Cardiac fibroblast (primary cell): ENCODE measurements at regions not wholly inside any gene's neighbourhood (a gene's known extent, or its start where the extent isn't known, plus 50 kb on each side); places are given as distances from the start of the nearest gene placed in this dataset.

Experiments
- DNase-seq, 2 donors: peaks; one replicate each; pipeline versions ENCODE4 v3.0.0 to v3.0.0-alpha.2; 2010; ENCODE audit warnings: low read depth in 2 of 2
- H3K4me3 ChIP-seq, 2 donors: replicated peaks in 1 of 2; 1 replicate in 1 of 2; 2 replicates in 1 of 2; pipeline ENCODE4 v1.5.1; 2011; ENCODE audit warnings: low read depth in 2 of 2, low read length in 2 of 2, mild to moderate bottlenecking in 2 of 2, moderate library complexity in 1 of 2
- CTCF ChIP-seq: IDR thresholded peaks from one replicate; pipeline ENCODE4 v1.5.1; 2011; ENCODE audit warnings: low read depth, mild to moderate bottlenecking, low read length, inconsistent platforms

DNA sequence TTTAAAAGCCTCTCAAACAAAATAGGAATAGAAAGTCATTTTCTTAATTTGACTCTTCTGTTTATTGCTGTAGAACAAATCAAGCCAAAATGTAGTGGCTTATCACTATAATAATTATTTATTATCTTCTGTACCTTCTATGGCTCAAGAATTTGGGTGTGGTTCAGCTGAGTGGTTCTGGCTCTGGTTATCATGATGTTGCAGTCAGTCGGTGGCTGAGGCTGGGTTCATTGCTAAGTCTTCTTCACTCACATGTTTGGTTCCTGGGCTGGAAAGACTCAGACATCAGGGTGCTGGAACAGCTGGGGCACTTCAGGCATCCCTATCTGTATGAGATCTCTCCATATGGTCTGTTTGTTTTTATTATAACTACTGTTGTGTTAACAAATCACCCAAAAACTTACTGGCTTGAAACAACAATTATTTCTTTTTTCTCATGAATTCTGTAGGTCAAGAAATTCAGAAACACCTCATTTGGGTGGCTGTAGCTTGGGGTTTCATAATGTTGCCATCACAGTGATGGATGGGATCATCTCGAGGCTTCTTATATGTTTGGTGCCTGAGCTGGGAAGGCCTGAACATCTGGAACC is 165.5 kb upstream of the FOXN2 start:
- DNase-seq = no peak
- H3K4me3 ChIP-seq = no peak overlapping the region
- TF ChIP-seq CTCF = no peak

DNA sequence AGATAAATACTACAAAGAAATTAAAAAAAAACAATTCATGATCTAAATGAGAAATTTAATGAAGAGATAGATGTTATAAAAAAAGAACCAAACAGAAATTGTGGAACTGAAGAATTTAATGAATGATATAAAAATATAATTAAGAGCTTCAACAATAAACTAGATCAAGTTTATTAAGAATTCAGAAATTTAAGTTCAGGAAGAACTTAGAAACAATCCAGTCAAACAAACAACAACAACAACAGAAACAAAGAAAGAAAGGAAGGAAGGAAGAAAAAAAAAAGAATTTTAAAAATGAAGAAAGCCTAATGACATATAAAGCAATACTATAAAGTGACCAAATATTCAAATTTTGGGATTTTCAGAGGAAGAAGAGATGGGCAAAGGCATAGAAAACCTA is 157.3 kb upstream of the FOXN2 start:
- no peak overlapping the region for H3K4me3 ChIP-seq
- DNase-seq = no peak
- TF ChIP-seq CTCF = no peak

GRCh38 chr2:48161628-48162027 is 152.9 kb upstream of the FOXN2 start:
- DNase-seq = no peak
- TF ChIP-seq CTCF = no peak
- no peak overlapping the region for H3K4me3 ChIP-seq

DNA sequence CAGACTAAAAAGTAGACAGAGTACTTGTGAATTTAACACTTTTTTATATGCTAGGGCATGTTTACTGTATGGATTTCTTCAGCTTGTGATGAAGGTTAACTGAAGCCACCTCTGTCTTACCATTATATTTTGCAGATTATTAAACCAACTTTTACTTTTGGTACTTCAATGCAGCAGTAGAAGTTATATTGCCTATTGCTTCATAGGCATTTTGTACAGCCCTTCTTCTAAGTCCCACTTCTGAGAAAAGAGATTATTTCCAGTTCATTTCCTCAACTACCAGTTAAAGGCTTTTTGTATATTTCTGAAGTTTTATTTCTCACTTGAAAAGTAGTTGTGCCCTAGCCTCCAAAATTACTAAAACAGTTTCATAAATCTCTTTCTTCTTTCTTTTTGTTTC is 151.7 kb upstream of the FOXN2 start:
- DNase-seq = no peak
- TF ChIP-seq CTCF = no peak
- no peak overlapping the region for H3K4me3 ChIP-seq

DNA sequence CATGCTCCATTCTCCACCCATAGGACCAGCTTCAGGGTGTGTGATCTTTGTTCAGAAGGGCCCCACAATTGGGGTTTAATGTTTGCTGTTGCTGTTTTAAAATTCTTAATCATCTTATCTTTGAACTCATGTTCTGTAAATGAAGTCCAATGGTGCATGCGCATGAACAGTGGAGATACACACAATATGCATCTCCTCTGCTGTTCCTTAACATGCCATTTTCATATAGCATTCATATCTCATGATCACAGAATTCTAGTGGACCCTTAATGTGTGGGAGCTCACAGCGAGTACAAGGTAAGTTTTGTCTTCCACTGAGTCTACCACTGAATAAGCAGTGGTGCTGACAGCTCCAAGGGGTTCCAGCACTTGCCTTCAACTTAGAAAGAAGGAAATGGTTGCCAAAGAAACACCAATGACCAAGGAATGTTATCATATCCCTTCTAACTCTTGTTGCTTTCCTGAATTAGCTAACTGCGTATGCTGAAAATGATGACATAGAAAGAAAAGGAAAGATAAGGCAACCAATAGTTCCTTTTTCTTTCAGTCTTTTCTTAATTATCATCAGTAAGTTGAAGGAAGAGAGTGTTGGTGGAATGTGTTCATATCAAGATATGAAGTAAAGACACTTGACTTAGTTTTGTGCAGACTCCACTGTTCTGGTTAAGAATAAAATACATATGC is 149.3 kb upstream of the FOXN2 start:
- H3K4me3 ChIP-seq = no peak overlapping the region
- DNase-seq = peak in 1 of 2 donors; percentile 46
- TF ChIP-seq CTCF = no peak

DNA sequence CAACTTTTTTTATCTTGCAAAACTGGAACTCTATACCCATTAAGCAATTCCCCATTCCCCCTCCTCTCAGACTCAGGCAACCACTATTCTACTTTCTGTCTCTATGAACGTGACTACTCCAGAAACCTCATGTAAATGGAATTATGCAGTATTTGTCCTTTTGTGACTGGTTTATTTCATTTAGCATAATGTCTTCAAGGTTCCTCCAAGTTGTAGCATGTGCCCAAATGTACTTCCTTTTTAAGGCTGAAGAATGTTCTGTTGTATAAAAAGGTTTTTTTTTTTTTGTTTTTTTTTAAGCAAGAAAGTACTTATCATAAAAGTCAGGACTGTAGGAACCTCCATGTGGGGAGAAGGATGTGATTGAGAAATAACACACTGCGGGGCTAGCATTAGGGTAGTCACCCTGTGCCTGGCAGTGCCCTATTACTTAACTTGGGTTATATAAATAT is 145.3 kb upstream of the FOXN2 start:
- DNase-seq = peak in 1 of 2 donors; percentile 46
- H3K4me3 ChIP-seq = no peak overlapping the region
- no peak for TF ChIP-seq CTCF
